Small intestine (tissue), 7 donors: ENCODE measurements at regions not wholly inside any gene's neighbourhood (a gene's known extent, or its start where the extent isn't known, plus 50 kb on each side); places are given as distances from the start of the nearest gene placed in this dataset.

Experiments used
- DNase-seq, 2 donors: peaks; one replicate each; pipeline versions ENCODE4 v3.0.0 to v3.0.0-alpha.2; 2013
- FAIRE-seq: peaks from 2 replicates; lab custom pipeline; 2012; peaks lifted over from hg19 to GRCh38; lab: Jason Lieb, UNC
- H3K27ac ChIP-seq, 3 donors: one replicate each; pipeline ENCODE4 v1.5.1; 2013; ENCODE audit warnings: low read length in 2 of 3, mild to moderate bottlenecking in 2 of 3, control low read depth in 1 of 3, inconsistent platforms in 1 of 3, low read depth in 1 of 3, moderate library complexity in 1 of 3
- H3K27me3 ChIP-seq, 3 donors: one replicate each; pipeline ENCODE4 v1.6.1; 2013; ENCODE audit warnings: low read length in 3 of 3, inconsistent platforms in 1 of 3; ENCODE audit not compliant: control insufficient read depth in 3 of 3, insufficient read depth in 3 of 3
- H3K36me3 ChIP-seq, 3 donors: one replicate each; pipeline ENCODE4 v1.6.1; 2013; ENCODE audit warnings: low read length in 3 of 3, inconsistent platforms in 1 of 3, low read depth in 1 of 3, mild to moderate bottlenecking in 1 of 3, moderate library complexity in 1 of 3; ENCODE audit not compliant: control insufficient read depth in 3 of 3, insufficient read depth in 2 of 3
- H3K4me1 ChIP-seq, 3 donors: one replicate each; pipeline ENCODE4 v1.6.1; 2013; ENCODE audit warnings: low read length in 2 of 3, inconsistent platforms in 1 of 3, low read depth in 1 of 3, mild to moderate bottlenecking in 1 of 3, moderate library complexity in 1 of 3; ENCODE audit not compliant: control insufficient read depth in 3 of 3, insufficient read depth in 2 of 3
- H3K4me3 ChIP-seq, 3 donors: one replicate each; pipeline ENCODE4 v1.5.1; 2013; ENCODE audit warnings: low read length in 3 of 3, control low read depth in 1 of 3, inconsistent platforms in 1 of 3, low read depth in 1 of 3, mild to moderate bottlenecking in 1 of 3, moderate library complexity in 1 of 3
- H3K9me3 ChIP-seq, 2 donors: one replicate each; pipeline ENCODE4 v1.6.1; 2013; ENCODE audit warnings: low read depth in 1 of 2, low read length in 1 of 2; ENCODE audit not compliant: control insufficient read depth in 2 of 2, insufficient read depth in 1 of 2
- WGBS, 3 donors: extraction: QIAGEN DNeasy Blood & Tissue Kit; methylation state at CpG; one replicate each; pipeline ENCODE4 v1.1.7; 2013; 5-methylcytosine and 5-hydroxymethylcytosine counted together
- donor health status: healthy with polysubstance abuse.
- donor health status: control.
- donor health status: control.
- donor health status: Bipolar disorder and iron deficiency.
- donor health status: healthy.

GRCh38 chr9:129500161-129500862, 120.6 kb downstream of the C9orf50 start:
- peaks cover 0 to 52% (median 0%) of the 10 kb centered on the region in 3 donors for H3K4me1 ChIP-seq
- peak overlapping the region in 1 of 3 donors; percentile 99 for H3K27ac ChIP-seq
- DNase-seq (peak in 1 of 2 donors; percentile 74), FAIRE-seq (no peak)
- no peaks in the 10 kb centered on the region for H3K27me3 ChIP-seq
- H3K4me3 ChIP-seq = peak overlapping the region in 1 of 3 donors; percentile 1
- no peaks in the 10 kb centered on the region for H3K9me3 ChIP-seq
- WGBS, 3 donors = 33 to 47% (median 42%) methylated on average over 13 to 18 of the region's 18 CpGs
- H3K36me3 ChIP-seq = peaks cover 0 to 22% (median 4%) of the 10 kb centered on the region in 3 donors

GRCh38 chr9:129498451-129499384, 122.2 kb downstream of the C9orf50 start:
- peaks cover 0 to 24% (median 4%) of the 10 kb centered on the region in 3 donors for H3K36me3 ChIP-seq
- H3K4me1 ChIP-seq = peaks cover 0 to 66% (median 0%) of the 10 kb centered on the region in 3 donors
- H3K27me3 ChIP-seq = no peaks in the 10 kb centered on the region
- no peaks in the 10 kb centered on the region for H3K9me3 ChIP-seq
- peak overlapping the region in 2 of 3 donors; percentile 98 to 99 for H3K27ac ChIP-seq
- WGBS, 3 donors = 85 to 94% (median 85%) methylated on average over 7 of the region's 7 CpGs
- no peak for DNase-seq
- H3K4me3 ChIP-seq = no peak overlapping the region
- FAIRE-seq = no peak

- DNase-seq (no peak), FAIRE-seq (no peak)
- H3K4me3 ChIP-seq = peak overlapping the region in 1 of 3 donors; percentile 57
- peaks cover 0 to 73% (median 0%) of the 10 kb centered on the region in 3 donors for H3K4me1 ChIP-seq
- H3K36me3 ChIP-seq = peaks cover 0 to 17% (median 0%) of the 10 kb centered on the region in 3 donors
- no peaks in the 10 kb centered on the region for H3K9me3 ChIP-seq
- 70 to 81% (median 78%) methylated on average over 8 of the region's 8 CpGs for WGBS, 3 donors
- peak overlapping the region; percentile 17 to 99 (median 98) for H3K27ac ChIP-seq
- H3K27me3 ChIP-seq = no peaks in the 10 kb centered on the region
Observed at GRCh38 chr9:129497813-129498450, 123.0 kb downstream of the C9orf50 start.

- FAIRE-seq = no peak
- peaks cover 0 to 22% (median 0%) of the 10 kb centered on the region in 3 donors for H3K36me3 ChIP-seq
- peak overlapping the region; percentile 13 to 60 (median 57) for H3K4me3 ChIP-seq
- DNase-seq = peak in 1 of 2 donors; percentile 52
- H3K9me3 ChIP-seq = no peaks in the 10 kb centered on the region
- peak overlapping the region; percentile 88 to 99 (median 98) for H3K27ac ChIP-seq
- no peaks in the 10 kb centered on the region for H3K27me3 ChIP-seq
- peaks cover 0 to 73% (median 0%) of the 10 kb centered on the region in 3 donors for H3K4me1 ChIP-seq
- WGBS, 3 donors = 28 to 34% (median 30%) methylated on average over 6 to 16 of the region's 16 CpGs
Observed at GRCh38 chr9:129497005-129497812, 123.7 kb downstream of the C9orf50 start.

GRCh38 chr9:129496473-129497004, 124.4 kb downstream of the C9orf50 start:
- Histone ChIP-seq H3K4me3 (peak overlapping the region; percentile 3 to 60 (median 57)), H3K27ac (peak overlapping the region; percentile 88 to 99 (median 98)), H3K36me3 (peaks cover 0 to 26% (median 0%) of the 10 kb centered on the region in 3 donors), H3K27me3 (no peaks in the 10 kb centered on the region), H3K9me3 (no peaks in the 10 kb centered on the region), H3K4me1 (peaks cover 0 to 75% (median 0%) of the 10 kb centered on the region in 3 donors)
- FAIRE-seq = no peak
- DNase-seq = peak; percentile 76 to 96
- WGBS, 3 donors = 0 to 1% (median 0%) methylated on average over 40 to 43 of the region's 43 CpGs

GRCh38 chr9:129495620-129496472, 125.1 kb downstream of the C9orf50 start:
- peaks cover 0 to 31% (median 0%) of the 10 kb centered on the region in 3 donors for H3K36me3 ChIP-seq
- DNase-seq (peak; percentile 90 to 98), FAIRE-seq (no peak)
- H3K9me3 ChIP-seq = no peaks in the 10 kb centered on the region
- WGBS, 3 donors = 3 to 8% (median 7%) methylated on average over 47 to 50 of the region's 50 CpGs
- H3K4me1 ChIP-seq = peaks cover 0 to 76% (median 0%) of the 10 kb centered on the region in 3 donors
- H3K4me3 ChIP-seq = peak overlapping the region; percentile 3 to 60 (median 57)
- no peaks in the 10 kb centered on the region for H3K27me3 ChIP-seq
- peak overlapping the region; percentile 88 to 99 (median 98) for H3K27ac ChIP-seq
